Midbrain (tissue), 1 donor: ENCODE measurements at regions not wholly inside any gene's neighbourhood (a gene's known extent, or its start where the extent isn't known, plus 50 kb on each side); places are given as distances from the start of the nearest gene placed in this dataset.

ENCODE experiments used
- DNase-seq: peaks from one replicate; lab custom pipeline; 2025; lab: John Stamatoyannopoulos, UW

DNA sequence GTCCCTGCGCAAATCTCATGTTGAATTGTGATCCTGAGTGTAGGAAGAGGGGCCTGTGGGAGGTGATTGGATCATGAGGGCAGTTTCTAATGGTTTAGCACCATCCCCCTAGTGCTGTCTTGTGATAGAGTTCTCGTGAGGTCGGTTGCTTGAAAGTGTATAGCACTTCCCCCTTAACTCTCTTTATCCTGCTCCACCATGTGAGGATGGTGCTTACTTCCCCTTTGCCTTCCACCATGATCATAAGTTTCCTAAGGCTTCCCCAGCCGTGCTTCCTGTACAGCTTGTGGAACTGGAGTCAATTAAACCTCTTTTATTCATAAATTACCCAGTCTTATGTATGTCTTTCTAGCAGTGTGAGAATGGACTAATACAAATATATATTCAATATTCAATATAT is 303.7 kb upstream of the SEL1L start:
- no peak for DNase-seq

DNA sequence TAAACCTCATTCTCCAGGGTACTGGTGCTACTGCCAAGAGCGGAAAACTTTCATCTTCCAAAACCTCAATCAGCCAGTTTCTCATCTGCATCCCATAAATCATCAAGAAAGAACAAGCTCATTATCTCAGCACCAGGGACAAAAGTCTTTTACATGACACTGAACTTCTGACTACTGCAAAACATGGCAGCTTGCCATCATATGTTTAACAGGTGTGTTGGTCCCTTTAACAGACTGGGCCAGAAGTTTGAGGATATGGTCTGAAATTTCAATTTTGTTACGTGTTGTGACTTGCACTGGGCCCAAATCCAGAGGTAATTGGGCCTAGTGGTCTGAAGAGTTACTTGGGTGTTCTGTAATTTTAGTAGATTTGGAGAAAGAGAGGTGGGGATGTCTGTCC is 305.4 kb upstream of the SEL1L start:
- DNase-seq, result no peak

DNA sequence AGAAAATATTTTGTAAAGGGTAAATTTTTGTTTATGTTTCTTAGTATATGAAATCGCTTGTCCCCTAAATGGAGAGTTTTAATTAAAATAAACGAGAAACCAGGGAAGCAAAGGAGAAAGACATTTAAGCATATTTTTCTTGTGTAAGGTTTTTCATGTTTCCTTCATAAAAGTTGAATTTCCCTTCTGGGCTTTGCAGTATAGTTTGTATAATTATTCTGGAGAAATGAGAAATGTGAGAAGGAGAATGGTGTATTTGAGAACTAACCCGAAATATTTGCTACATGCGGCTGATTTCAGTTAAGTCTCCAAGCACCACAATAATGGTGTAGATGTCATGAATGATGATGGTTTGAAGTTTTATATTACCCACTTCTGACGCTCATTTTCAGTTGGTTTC is 307.7 kb upstream of the SEL1L start:
- DNase-seq, result no peak

GRCh38 chr14:81849714-81850113 is 316.1 kb upstream of the SEL1L start:
- no peak for DNase-seq

DNA sequence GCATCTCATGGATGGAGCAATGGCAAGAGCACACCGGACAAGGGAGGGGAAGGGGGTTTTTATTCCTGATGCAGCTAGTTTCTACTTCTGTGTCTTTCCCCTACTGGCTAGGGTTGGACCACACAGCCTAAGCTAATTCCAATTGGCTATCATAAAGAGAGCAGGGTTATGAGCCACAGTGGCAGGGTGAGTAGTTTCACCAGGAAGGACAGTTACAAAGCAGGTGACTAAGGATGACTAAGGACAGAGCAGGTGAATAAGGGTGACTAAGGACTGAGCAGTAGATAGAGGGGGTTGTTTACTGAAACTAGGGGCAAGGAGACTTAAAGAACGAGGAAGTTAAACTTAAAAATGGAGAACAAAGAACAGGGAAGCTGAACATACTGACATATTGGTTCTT is 321.4 kb upstream of the SEL1L start:
- no peak for DNase-seq

DNA sequence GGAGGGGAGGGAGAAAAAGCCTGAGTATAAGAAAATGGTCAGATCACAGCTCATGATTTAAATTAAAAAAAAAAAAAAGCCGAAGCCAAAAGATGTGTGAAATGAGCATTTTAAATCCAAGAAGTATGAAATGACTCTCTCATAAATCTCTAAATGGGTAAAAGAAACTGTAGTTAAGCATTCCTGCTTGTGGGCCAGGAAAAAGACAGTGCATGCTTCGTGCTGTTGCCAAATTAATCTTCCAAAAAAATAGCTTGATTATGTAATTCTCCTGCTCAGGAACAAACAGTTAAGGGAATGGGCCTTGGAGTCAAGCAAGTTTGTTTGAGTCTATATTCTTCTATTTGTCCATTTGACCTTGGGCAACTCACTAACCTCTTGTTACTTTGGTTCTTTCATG is 325.4 kb upstream of the SEL1L start:
- no peak for DNase-seq

DNA sequence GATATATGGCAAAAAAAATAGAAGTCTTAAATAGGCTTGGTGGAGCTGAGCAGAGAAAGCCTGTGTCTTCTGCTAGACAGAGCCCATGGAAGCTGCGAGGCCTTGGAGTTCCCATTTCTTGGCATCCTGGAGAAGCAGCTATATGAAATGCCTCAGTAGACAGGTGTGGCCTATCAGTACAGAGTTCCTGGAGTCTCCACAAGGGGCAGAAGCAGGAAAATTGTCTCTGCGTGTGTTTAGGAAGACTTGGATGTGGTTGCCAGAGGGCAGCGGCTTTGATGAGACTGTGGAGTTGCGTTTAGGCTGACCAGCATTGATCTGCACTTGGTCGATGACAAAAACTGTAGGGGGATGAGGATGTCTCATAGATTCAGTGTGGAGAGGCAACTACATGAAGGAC is 334.5 kb upstream of the SEL1L start:
- DNase-seq, result no peak

DNA sequence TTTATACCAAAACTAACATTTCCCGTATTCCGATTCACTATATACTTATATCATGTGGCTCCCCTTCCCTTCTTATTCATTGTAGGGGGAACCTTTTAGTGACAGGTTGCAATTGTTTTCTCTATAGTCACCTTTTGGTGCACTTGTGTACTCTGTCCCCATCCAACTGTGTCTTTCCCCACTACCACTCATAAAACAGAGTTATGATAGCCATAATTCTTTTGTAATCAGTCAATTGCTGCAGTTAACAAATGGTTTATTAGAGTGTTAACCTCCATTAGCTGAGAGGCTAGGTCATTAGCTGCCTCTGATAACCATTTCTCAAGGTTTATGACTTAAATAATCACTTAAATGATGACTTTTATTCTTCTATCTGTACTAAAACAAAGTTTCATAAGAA is 338.1 kb upstream of the SEL1L start:
- DNase-seq, result no peak

GRCh38 chr14:81884382-81884781 is 350.7 kb upstream of the SEL1L start:
- DNase-seq, result no peak

DNA sequence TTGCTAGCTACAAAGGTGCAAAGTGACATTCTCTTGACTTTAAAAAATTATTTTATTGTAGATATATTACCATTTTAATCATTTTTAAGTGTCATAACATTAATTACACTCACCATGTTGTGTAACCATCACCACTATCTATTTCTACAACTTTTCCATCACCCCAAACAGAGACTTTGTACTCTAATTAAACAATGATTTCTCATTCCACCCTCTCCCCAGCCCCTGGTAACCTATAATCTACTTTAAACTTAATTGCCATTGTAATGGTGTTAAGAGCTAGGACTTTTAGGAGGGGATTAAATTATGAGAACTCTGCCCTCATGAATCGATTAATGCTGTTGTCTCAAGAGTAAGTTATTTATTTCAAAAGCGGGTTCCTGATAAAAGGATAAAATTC is 352.9 kb upstream of the SEL1L start:
- DNase-seq, result no peak

- no peak for DNase-seq
Measured at GRCh38 chr14:81889529-81889928, 355.9 kb upstream of the SEL1L start.

DNA sequence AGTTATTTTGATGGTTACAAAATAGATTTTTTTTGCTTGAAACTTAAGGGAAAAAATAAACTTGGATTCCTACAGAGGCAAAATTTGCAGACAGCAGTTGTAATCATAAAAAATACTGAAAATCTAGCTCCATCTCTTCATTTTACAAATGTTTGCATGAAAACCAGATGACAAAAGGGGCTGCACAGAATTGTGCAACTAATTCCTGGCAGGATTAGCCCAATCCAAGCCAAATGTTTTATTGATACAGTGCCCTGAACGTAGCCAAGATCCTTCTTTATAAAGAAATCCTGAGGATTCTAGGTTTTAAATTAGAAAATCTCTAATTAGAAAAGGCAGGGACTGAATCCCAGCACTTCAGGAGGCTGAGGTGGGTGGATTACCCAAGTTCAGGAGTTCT is 356.4 kb upstream of the SEL1L start:
- DNase-seq, result no peak

GRCh38 chr14:81903477-81903876 is 369.8 kb upstream of the SEL1L start:
- no peak for DNase-seq

- peak; percentile 60 for DNase-seq
Measured at GRCh38 chr14:81927070-81927469, 393.4 kb upstream of the SEL1L start.

DNA sequence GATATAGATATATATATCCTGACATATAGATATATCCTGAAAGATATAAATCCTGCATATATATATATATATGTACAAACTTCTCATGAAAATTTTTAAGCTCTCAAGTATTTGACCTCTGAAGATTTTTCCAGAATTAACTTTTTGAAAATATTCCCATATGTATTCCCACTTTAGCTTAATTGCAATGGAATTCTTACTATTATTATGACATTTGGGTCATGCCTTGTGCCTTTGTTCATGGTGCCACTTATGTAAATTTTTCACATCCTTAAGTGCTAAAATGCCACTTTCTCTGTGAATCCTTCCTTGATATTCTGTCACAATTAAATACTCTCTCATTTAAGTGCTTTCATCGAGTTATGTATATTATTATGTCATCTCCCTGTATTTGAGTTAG is 398.2 kb upstream of the SEL1L start:
- no peak for DNase-seq

DNA sequence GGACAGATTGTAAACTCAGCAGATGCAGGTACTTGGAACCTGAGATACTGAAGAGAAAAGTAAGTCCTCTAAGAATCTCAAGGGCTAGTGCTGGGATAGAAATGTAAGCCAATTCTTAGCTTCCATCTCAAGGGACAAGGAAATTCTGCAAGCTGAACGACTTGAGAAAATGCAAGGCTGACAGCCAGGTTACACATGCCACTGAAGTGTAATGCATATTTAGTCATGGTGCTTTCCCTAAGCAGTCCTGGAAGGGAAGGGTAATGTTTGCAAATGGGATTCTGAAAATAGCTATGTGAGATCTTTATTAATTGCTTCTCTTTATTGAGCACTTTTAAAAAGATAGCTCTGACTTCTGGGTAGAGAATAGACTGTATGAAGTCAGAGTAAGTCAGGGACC is 402.7 kb upstream of the SEL1L start:
- no peak for DNase-seq

- no peak for DNase-seq
Measured at GRCh38 chr14:81936902-81937301, 403.2 kb upstream of the SEL1L start.

GRCh38 chr14:81938341-81938740 is 404.7 kb upstream of the SEL1L start:
- no peak for DNase-seq

- no peak for DNase-seq
Measured at GRCh38 chr14:81940651-81941050, 407.0 kb upstream of the SEL1L start.

- no peak for DNase-seq
Measured at GRCh38 chr14:81942071-81942470, 408.4 kb upstream of the SEL1L start.

- DNase-seq, result no peak
Measured at GRCh38 chr14:81946375-81946774, 412.7 kb upstream of the SEL1L start.

GRCh38 chr14:81946834-81947798 is 413.5 kb upstream of the SEL1L start:
- peak; percentile 50 for DNase-seq

DNA sequence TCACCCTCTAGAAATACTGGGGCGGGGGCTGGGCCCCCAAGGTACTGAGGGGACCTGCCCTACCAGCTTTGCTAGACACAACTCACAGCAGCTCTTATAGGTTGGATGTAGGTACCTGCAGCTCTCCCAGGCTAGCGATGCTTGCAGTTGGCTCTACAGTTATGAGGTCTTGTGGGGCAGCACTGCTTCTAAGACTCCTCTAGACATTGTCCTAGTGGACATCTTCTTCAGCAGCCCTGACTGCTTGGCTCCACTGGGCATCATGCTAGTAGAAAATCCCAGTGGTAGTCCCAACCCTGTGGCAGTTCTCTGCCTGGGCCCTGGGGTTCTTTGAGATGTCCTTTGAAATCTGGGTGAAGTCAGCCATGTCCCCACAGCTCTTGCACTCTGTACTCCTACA is 419.3 kb upstream of the SEL1L start:
- no peak for DNase-seq

GRCh38 chr14:81953419-81953818 is 419.8 kb upstream of the SEL1L start:
- no peak for DNase-seq
